ENCODE measurements at regions not wholly inside any gene's neighbourhood (a gene's known extent, or its start where the extent isn't known, plus 50 kb on each side); places are given as distances from the start of the nearest gene placed in this dataset.

DNA sequence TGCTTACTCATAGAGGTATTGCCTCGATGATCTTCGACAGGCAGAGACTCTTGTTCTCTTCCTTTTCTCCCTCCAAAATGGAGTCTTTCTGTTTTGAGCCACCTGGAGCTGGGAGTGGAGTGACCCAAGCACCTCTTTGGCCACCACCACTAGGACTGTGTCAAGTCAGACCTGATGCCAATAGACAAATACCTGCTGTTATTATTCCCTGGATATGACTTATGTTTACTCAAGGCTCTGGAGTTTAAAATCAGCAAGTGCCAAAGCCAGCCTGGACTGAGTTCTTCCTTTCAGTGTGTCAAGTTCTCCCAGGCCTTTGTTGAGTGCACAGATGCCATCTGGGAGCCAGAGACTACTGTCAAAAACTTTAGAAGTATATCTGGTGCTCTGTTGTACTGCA is 130.2 kb upstream of the SLC6A14 start:
- TF ChIP-seq, protein P1, sequence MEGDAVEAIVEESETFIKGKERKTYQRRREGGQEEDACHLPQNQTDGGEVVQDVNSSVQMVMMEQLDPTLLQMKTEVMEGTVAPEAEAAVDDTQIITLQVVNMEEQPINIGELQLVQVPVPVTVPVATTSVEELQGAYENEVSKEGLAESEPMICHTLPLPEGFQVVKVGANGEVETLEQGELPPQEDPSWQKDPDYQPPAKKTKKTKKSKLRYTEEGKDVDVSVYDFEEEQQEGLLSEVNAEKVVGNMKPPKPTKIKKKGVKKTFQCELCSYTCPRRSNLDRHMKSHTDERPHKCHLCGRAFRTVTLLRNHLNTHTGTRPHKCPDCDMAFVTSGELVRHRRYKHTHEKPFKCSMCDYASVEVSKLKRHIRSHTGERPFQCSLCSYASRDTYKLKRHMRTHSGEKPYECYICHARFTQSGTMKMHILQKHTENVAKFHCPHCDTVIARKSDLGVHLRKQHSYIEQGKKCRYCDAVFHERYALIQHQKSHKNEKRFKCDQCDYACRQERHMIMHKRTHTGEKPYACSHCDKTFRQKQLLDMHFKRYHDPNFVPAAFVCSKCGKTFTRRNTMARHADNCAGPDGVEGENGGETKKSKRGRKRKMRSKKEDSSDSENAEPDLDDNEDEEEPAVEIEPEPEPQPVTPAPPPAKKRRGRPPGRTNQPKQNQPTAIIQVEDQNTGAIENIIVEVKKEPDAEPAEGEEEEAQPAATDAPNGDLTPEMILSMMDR (optimal IDR thresholded peaks at IDR 0.05 in 1 of 3, IDR thresholded peaks at IDR 0.05 in 1 of 3, conservative IDR thresholded peaks at IDR 0.05 in 1 of 3; ENCODE audit: extremely low read depth in 1 of 3, insufficient read depth in 2 of 3, low read length in 3 of 3): no peak
- no peak for TF ChIP-seq EZH2 (IDR thresholded peaks at IDR 0.05; ENCODE audit: low read length)
